CD4-positive, alpha-beta T cell treated with Interferon alpha-2 for 1 hour (primary cell): ENCODE measurements at regions not wholly inside any gene's neighbourhood (a gene's known extent, or its start where the extent isn't known, plus 50 kb on each side); places are given as distances from the start of the nearest gene placed in this dataset.

Experiments used
- DNase-seq, 2 donors: peaks; one replicate each; pipeline ENCODE4 v3.0.0-alpha.2; 2020 to 2022

DNA sequence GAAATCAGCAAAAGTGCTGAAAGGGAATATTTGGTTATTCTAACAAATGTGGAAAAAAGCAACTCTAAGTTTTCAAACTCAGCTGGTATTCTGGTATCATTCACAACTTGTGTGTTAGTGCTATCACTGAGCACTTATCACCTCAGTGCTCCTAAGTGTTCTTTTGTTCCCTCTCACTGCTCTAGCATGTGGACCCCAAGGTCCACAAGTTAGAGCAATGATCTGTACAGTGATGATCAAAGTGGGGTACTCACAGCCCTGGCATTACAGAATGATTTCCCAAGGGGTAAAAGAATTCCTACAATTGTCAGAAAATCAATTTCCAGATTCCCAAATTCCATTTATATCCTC, 575.0 kb downstream of the DIAPH3 start:
- DNase-seq: no peak

- no peak for DNase-seq
Measured at GRCh38 chr13:59601993-59602392, 561.7 kb downstream of the DIAPH3 start.

DNA sequence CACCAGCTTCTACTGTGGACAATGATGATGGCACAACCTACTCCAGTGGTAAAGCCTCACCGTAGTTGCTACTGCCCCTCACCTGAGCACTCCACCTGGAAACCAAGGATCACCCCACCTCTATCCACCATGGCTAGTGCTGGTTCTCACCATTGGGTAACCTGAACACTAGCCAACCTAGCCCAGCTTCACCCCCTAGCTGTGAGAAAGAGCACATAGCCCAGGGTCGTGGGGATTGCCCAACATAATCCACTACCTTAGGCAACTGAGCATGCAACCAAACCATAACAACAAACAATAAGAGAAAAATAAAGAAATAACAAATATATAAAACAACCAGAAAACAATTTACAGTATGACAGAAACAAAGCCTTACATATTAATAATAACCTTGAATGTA, 560.1 kb downstream of the DIAPH3 start:
- DNase-seq: no peak

DNA sequence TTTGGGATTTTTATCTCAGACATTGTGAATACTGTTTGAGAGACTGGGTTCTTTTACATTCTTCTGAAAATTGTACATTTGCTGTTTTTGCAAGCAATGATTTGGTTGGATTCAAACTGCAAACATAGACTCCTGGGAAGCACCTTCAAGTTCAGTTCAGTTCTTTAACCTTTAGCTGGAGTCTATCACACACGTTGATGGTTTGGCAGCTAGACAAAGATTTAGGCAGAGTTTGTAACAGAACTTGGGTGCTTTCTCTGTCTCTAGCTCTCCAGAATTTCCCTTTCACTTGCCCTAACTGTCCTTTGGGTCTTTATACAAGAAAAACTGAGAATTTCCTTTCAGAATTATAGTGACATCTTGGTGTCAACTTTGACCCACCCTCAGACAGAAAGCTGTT, 556.6 kb downstream of the DIAPH3 start:
- no peak for DNase-seq

- no peak for DNase-seq
Measured at GRCh38 chr13:59607780-59608233, 555.9 kb downstream of the DIAPH3 start.

DNA sequence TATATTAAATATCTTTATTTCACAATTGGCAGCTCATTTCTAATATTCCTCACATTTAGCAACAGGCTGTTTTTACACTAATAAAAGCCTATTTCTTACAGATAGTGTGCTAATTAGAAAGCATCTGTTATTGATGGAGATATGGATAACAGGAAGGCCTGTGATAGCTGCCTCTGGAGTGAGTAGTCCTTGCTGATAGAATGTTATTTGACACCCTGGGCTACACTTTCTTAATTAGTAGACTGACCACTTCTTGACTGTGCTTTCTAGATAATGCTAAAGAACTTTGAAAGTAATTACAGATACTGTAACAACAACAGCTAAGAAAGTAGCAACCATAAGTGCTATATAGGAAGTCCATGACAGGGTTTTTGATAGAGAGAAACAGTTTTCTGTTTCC, 554.3 kb downstream of the DIAPH3 start:
- no peak for DNase-seq
